ENCODE measurements at regions not wholly inside any gene's neighbourhood (a gene's known extent, or its start where the extent isn't known, plus 50 kb on each side); places are given as distances from the start of the nearest gene placed in this dataset.

- DNase-seq (ENCODE audit: low read depth) = no peak
- H3K36me3 ChIP-seq (ENCODE audit: control insufficient read depth, insufficient read depth, low read length) = no peaks in the 10 kb centered on the region
- no peak overlapping the region for H3K4me3 ChIP-seq (ENCODE audit: low read depth, low read length)
- no peak for TF ChIP-seq CTCF (IDR thresholded peaks at IDR 0.05; ENCODE audit: insufficient read depth, low read length, poor library complexity, severe bottlenecking)
- H3K27me3 ChIP-seq (ENCODE audit: control insufficient read depth, insufficient read depth, low read length) = peaks cover 5% of the 10 kb centered on the region
These were observed 114.3 kb upstream of the SLC66A3 start for GRCh38 chr2:11040992-11041391.

- DNase-seq (ENCODE audit: low read depth) = no peak
- no peak for TF ChIP-seq CTCF (IDR thresholded peaks at IDR 0.05; ENCODE audit: insufficient read depth, low read length, poor library complexity, severe bottlenecking)
- Histone ChIP-seq H3K27me3 (ENCODE audit: control insufficient read depth, insufficient read depth, low read length) (peaks cover 5% of the 10 kb centered on the region), H3K36me3 (ENCODE audit: control insufficient read depth, insufficient read depth, low read length) (no peaks in the 10 kb centered on the region), H3K4me3 (ENCODE audit: low read depth, low read length) (no peak overlapping the region)
These were observed 112.4 kb upstream of the SLC66A3 start for GRCh38 chr2:11042841-11043240.

- peaks cover 5% of the 10 kb centered on the region for H3K27me3 ChIP-seq (ENCODE audit: control insufficient read depth, insufficient read depth, low read length)
- no peak for DNase-seq (ENCODE audit: low read depth)
- no peaks in the 10 kb centered on the region for H3K36me3 ChIP-seq (ENCODE audit: control insufficient read depth, insufficient read depth, low read length)
- no peak for TF ChIP-seq CTCF (IDR thresholded peaks at IDR 0.05; ENCODE audit: insufficient read depth, low read length, poor library complexity, severe bottlenecking)
- H3K4me3 ChIP-seq (ENCODE audit: low read depth, low read length) = no peak overlapping the region
These were observed 112.0 kb upstream of the SLC66A3 start for GRCh38 chr2:11043245-11043644.

GRCh38 chr2:11044201-11044600 lies 111.1 kb upstream of the SLC66A3 start:
- no peaks in the 10 kb centered on the region for H3K36me3 ChIP-seq (ENCODE audit: control insufficient read depth, insufficient read depth, low read length)
- no peak for TF ChIP-seq CTCF (IDR thresholded peaks at IDR 0.05; ENCODE audit: insufficient read depth, low read length, poor library complexity, severe bottlenecking)
- H3K4me3 ChIP-seq (ENCODE audit: low read depth, low read length) = no peak overlapping the region
- peaks cover 7% of the 10 kb centered on the region for H3K27me3 ChIP-seq (ENCODE audit: control insufficient read depth, insufficient read depth, low read length)
- no peak for DNase-seq (ENCODE audit: low read depth)

GRCh38 chr2:11045294-11045693 lies 110.0 kb upstream of the SLC66A3 start:
- Histone ChIP-seq H3K4me3 (ENCODE audit: low read depth, low read length) (no peak overlapping the region), H3K36me3 (ENCODE audit: control insufficient read depth, insufficient read depth, low read length) (no peaks in the 10 kb centered on the region), H3K27me3 (ENCODE audit: control insufficient read depth, insufficient read depth, low read length) (peaks cover 7% of the 10 kb centered on the region)
- no peak for TF ChIP-seq CTCF (IDR thresholded peaks at IDR 0.05; ENCODE audit: insufficient read depth, low read length, poor library complexity, severe bottlenecking)
- no peak for DNase-seq (ENCODE audit: low read depth)

GRCh38 chr2:11048335-11049008 lies 106.8 kb upstream of the SLC66A3 start:
- no peak overlapping the region for H3K4me3 ChIP-seq (ENCODE audit: low read depth, low read length)
- no peak for TF ChIP-seq CTCF (IDR thresholded peaks at IDR 0.05; ENCODE audit: insufficient read depth, low read length, poor library complexity, severe bottlenecking)
- DNase-seq (ENCODE audit: low read depth) = no peak
- H3K36me3 ChIP-seq (ENCODE audit: control insufficient read depth, insufficient read depth, low read length) = no peaks in the 10 kb centered on the region
- peaks cover 2% of the 10 kb centered on the region for H3K27me3 ChIP-seq (ENCODE audit: control insufficient read depth, insufficient read depth, low read length)
